ENCODE measurements at regions not wholly inside any gene's neighbourhood (a gene's known extent, or its start where the extent isn't known, plus 50 kb on each side); places are given as distances from the start of the nearest gene placed in this dataset.

GRCh38 chr7:110609336-110609735, 481.6 kb upstream of the LRRN3 start:
- TF ChIP-seq CTCF (IDR thresholded peaks at IDR 0.05), result no peak

DNA sequence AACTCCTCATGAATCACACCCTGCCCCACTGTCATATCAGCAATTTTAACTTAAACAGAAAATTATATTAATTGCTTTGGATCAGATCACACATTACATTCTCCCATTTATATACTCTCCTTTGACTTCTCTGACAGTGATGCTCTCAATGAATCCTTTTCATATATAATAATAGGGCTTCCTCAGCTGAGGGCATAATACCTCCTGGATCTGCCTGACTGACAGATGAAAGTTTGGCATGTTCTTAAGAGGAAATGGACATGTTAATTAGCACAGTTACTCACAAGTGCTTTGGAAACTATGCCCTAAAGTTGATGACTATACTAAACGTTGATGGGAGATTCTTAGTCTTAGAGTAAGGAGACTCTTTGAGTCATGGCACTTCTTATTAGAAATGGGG, 478.2 kb upstream of the LRRN3 start:
- no peak for TF ChIP-seq CTCF (IDR thresholded peaks at IDR 0.05)

Measured in LNCAP (cell line).